ENCODE measurements at regions not wholly inside any gene's neighbourhood (a gene's known extent, or its start where the extent isn't known, plus 50 kb on each side); places are given as distances from the start of the nearest gene placed in this dataset.
"Not testable (repeated sequence)": the region's sequence is repeated elsewhere in the genome, so short reads cannot be mapped to it uniquely, and the experiment has no call there.

GRCh38 chr11:29163231-29163630 is 853.6 kb downstream of the KCNA4 start:
- no peak for TF ChIP-seq CTCF (conservative IDR thresholded peaks at IDR 0.05; ENCODE audit: low read depth, low read length)
- no peak overlapping the region for H3K4me3 ChIP-seq (ENCODE audit: low read depth, low read length)
- no peak for DNase-seq (ENCODE audit: low read depth)

- peak; percentile 30 for DNase-seq (ENCODE audit: low read depth)
- no peak for TF ChIP-seq CTCF (conservative IDR thresholded peaks at IDR 0.05; ENCODE audit: low read depth, low read length)
- H3K4me3 ChIP-seq (ENCODE audit: low read depth, low read length): no peak overlapping the region
Measured at GRCh38 chr11:29162491-29162890, 854.3 kb downstream of the KCNA4 start.

- TF ChIP-seq CTCF (conservative IDR thresholded peaks at IDR 0.05; ENCODE audit: low read depth, low read length): no peak
- DNase-seq (ENCODE audit: low read depth): peak; percentile 19
- no peak overlapping the region for H3K4me3 ChIP-seq (ENCODE audit: low read depth, low read length)
Measured at GRCh38 chr11:29161191-29161590, 855.6 kb downstream of the KCNA4 start.

- TF ChIP-seq CTCF (conservative IDR thresholded peaks at IDR 0.05; ENCODE audit: low read depth, low read length): peak; percentile 89
- DNase-seq (ENCODE audit: low read depth): peak; percentile 88
- H3K4me3 ChIP-seq (ENCODE audit: low read depth, low read length): no peak overlapping the region
Measured at GRCh38 chr11:29159552-29160465, 857.0 kb downstream of the KCNA4 start.

- DNase-seq (ENCODE audit: low read depth): peak; percentile 39
- no peak overlapping the region for H3K4me3 ChIP-seq (ENCODE audit: low read depth, low read length)
- TF ChIP-seq CTCF (conservative IDR thresholded peaks at IDR 0.05; ENCODE audit: low read depth, low read length): no peak
Measured at GRCh38 chr11:29153078-29153477, 863.8 kb downstream of the KCNA4 start.

- H3K4me3 ChIP-seq (ENCODE audit: low read depth, low read length); DNase-seq (ENCODE audit: low read depth): not testable (repeated sequence)
Measured at GRCh38 chr11:29142573-29142972, 874.3 kb downstream of the KCNA4 start.

GRCh38 chr11:29135504-29135903 is 881.3 kb downstream of the KCNA4 start:
- no peak for TF ChIP-seq CTCF (conservative IDR thresholded peaks at IDR 0.05; ENCODE audit: low read depth, low read length)
- peak; percentile 38 for DNase-seq (ENCODE audit: low read depth)
- H3K4me3 ChIP-seq (ENCODE audit: low read depth, low read length): no peak overlapping the region

All from choroid plexus epithelial cell (primary cell).